HG03469 (cell line): ENCODE measurements at regions not wholly inside any gene's neighbourhood (a gene's known extent, or its start where the extent isn't known, plus 50 kb on each side); places are given as distances from the start of the nearest gene placed in this dataset.

Experiments used
- ATAC-seq: cut with Tn5 transposase; IDR thresholded peaks from one replicate; pipeline ENCODE4 v1.9.1; 2021; ENCODE audit warnings: mild to moderate bottlenecking, moderate library complexity, moderate number of reproducible peaks; ENCODE audit not compliant: unreplicated experiment

- ATAC-seq, result no peak
Measured at GRCh38 chrX:114332766-114333165, 251.1 kb upstream of the HTR2C start.

- no peak for ATAC-seq
Measured at GRCh38 chrX:114334473-114334982, 249.4 kb upstream of the HTR2C start.

- no peak for ATAC-seq
Measured at GRCh38 chrX:114338870-114339269, 245.0 kb upstream of the HTR2C start.

GRCh38 chrX:114344756-114345349 is 239.0 kb upstream of the HTR2C start:
- peak; percentile 96 for ATAC-seq

- no peak for ATAC-seq
Measured at GRCh38 chrX:114361076-114361725, 222.7 kb upstream of the HTR2C start.

- ATAC-seq, result no peak
Measured at GRCh38 chrX:114363346-114363745, 220.5 kb upstream of the HTR2C start.

- no peak for ATAC-seq
Measured at GRCh38 chrX:114365065-114365834, 218.6 kb upstream of the HTR2C start.

GRCh38 chrX:114372937-114373336 is 210.9 kb upstream of the HTR2C start:
- no peak for ATAC-seq

GRCh38 chrX:114390251-114390796 is 193.6 kb upstream of the HTR2C start:
- ATAC-seq, result no peak
